NB4 (cell line): ENCODE measurements at regions not wholly inside any gene's neighbourhood (a gene's known extent, or its start where the extent isn't known, plus 50 kb on each side); places are given as distances from the start of the nearest gene placed in this dataset.

Experiments
- MYC ChIP-seq: IDR thresholded peaks from 2 replicates; pipeline ENCODE4 v1.6.1; 2011; ENCODE audit warnings: low read depth, low read length
- TF ChIP-seq, protein P1 (sequence below): IDR thresholded peaks from one replicate; pipeline ENCODE4 v1.5.1; 2012; ENCODE audit warnings: low read depth, low read length

DNA sequence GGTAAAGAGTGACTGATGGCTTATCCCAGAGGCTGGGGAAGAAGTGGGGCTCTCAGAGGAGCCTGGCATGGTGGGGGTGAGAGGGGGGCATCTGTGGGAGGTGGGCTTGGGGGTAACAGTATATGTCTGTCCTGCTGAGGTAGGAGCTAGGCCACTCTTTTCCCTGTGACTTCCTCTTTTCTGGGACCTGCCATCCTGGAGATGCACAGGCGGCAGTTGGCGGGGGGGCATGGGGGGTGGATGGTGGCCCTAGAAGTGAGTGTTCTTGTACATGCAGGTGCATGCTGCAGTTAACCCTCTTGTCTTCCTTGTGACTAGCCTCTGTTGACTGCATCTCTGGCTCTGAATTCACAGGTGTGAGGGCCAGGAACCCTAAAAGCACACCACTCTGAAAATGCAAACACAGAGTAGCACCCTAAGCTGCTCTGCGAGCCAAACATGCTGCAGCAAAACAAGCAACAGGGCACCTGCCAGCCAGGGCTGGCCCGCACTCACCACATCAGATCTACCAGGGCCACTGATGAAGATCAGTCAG is 123.8 kb upstream of the SHB start:
- TF ChIP-seq, protein P1, sequence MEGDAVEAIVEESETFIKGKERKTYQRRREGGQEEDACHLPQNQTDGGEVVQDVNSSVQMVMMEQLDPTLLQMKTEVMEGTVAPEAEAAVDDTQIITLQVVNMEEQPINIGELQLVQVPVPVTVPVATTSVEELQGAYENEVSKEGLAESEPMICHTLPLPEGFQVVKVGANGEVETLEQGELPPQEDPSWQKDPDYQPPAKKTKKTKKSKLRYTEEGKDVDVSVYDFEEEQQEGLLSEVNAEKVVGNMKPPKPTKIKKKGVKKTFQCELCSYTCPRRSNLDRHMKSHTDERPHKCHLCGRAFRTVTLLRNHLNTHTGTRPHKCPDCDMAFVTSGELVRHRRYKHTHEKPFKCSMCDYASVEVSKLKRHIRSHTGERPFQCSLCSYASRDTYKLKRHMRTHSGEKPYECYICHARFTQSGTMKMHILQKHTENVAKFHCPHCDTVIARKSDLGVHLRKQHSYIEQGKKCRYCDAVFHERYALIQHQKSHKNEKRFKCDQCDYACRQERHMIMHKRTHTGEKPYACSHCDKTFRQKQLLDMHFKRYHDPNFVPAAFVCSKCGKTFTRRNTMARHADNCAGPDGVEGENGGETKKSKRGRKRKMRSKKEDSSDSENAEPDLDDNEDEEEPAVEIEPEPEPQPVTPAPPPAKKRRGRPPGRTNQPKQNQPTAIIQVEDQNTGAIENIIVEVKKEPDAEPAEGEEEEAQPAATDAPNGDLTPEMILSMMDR, result no peak
- no peak for TF ChIP-seq MYC
